ENCODE measurements at regions not wholly inside any gene's neighbourhood (a gene's known extent, or its start where the extent isn't known, plus 50 kb on each side); places are given as distances from the start of the nearest gene placed in this dataset.
"Not testable (repeated sequence)": the region's sequence is repeated elsewhere in the genome, so short reads cannot be mapped to it uniquely, and the experiment has no call there.

DNA sequence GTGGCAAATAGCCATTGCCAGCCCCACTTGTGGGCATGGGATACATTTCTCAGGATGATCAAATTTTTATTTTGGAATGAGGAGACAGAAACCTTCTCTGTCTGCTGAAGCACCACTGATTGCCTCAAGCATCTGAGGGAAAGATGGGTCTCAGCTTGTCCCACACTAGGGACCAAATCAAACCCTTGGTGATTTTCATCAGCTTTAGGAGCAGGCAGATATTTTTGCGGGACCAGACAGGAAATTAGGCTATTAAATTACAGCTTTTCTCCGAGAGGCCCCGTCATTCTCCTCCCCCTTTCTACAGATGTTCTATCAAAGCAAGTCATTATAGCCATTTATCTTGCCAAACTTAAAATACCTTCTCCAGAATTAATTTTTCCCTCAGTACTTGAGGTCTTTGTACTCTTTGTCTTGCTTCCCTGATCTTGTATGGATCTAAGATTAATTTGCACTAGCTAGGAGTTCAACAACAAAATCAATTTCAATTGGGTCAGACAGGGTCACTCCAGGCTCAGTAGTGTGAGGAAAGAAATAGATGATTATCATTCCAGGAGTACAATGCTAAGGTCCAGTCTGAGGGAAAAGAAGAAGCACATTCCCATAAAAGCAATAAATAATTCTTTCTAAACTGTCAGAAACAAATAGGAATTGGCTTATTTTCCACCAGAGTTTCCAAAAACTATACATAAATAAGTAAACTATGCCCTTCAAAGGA, 818.1 kb upstream of the SOX11 start:
- DNase-seq = no peak

DNA sequence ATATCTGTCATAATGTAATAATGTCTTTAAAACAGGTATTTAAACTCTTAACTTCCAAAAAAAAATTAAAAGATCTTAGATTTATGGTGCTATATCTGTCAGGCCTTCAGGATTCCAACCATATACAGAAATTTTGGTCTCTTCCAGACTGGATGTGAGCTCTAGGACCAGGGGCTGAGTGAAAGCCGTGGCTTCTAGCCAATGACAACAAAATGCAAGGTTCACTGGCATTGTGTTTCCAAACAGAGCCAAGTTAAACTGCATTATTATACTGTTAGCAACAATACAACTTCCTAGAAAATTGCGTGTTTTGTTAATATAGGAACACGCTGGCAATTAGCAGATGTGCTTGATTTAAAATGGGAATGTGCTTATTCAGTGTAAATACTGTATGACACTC, 809.8 kb upstream of the SOX11 start:
- peak; percentile 20 for DNase-seq

DNA sequence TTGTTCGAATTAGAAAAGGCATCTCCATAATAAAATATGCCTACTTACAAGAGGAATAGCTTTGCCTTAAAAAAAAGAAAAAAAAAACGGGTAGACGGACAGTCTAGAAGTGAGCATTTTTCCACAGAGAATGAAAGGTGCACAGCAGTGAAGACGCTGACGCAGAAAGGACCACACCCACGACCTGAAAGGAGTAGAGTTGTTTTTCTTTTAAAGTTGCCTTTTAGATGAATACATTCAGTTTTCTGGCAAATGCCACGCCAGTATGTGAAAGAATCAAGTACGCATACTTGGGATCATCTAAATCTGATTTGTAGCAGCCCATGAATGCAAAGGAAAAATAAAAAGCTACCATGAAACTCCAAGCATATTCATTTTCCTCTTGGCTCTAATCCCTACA, 809.2 kb upstream of the SOX11 start:
- no peak for DNase-seq

DNA sequence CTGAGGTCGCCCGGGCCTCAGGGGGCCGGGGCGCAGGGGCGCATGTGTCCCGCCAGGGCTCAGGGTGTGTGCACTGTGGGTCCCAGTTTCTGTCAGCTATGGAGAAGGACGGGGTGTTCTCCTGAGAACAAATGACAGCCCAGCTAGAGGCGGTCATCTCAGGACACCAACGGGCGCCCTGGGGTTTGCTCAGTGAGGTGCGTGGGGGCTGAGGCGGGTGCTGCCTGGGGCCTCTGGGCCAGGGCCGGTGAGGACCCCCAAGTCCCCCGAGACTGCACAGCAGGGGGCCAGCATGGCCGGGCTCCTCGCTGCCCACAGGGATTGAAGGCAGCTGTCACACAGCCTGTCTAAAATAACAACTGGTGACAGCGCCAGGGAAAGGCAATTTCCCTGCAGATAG, 808.8 kb upstream of the SOX11 start:
- no peak for DNase-seq

DNA sequence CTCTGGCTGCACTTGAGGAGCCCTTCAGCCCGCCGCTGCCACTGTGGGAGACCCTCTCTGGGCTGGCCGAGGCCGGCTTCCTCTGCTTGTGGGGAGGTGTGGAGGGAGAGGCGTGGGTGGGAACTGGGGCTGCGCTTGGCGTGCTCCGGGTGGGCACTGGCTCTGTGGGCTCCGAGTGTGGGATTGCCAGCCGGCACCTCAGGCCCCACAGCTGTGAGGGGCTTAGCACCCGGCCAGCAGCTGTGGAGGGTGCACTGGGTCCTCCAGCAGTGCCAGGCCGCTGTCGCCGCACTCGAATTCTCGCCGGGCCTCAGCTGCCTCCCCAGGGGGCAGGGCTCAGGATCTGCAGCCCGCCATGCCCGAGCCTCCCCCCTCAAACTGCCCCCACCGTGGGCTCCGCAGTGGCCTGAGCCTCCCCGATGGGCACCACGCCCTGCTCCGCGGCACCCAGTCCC, 808.0 kb upstream of the SOX11 start:
- no peak for DNase-seq

DNA sequence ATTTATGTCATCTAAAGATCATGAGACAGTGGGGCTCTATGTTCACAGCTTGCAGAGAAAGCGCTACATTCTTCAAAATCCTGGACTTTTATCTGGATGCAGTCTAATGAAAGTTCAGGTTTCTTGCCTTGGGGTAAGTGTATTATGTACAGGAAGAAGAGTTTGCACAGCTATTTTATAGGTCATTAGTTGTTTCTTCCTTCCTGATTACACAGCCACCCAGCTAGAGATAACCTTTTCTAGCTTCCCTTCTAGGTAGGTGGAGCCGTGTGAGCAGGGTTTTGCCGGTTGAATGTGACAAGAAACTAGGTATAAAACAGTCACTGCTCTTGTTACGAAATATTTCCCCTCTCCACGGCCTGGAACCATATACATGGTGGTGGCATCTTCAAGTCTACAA, 800.8 kb upstream of the SOX11 start:
- DNase-seq = no peak

DNA sequence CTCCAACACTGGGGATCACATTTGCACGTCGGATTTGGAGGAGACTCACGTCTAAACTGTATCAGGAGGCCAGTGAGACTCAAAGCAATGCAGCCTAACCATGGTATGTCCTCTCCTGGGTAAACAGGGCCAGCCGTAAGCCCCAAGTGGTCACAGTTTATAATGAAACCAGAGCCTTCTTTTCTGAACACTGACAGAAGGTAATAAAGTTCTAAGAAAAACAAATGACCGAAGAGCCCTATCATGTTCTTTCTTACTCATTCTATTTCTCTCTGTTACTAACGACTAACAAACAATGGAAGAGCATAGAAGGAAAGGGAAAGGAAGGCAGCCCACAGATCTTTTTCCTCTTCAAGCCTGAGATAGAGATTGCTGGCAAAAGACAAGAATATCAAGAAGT, 796.8 kb upstream of the SOX11 start:
- DNase-seq = no peak

DNA sequence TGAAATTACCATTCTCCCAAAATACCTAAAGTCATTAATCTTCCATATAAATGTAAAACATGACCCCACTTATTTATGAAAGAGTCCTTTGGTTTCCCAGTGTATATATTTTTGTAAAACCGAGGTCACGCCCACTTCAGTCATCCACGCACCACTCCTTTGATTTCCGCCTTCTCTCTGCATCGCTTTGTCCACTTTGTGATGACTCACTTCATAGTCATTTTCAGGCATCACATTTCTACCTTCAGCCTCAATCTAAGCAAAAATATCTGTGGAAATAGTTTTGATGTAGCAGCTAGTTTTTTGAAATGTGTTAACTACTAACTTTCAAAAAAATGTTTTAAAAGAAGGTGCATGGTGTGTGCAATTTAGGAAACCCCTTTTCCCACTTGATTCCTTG, 793.5 kb upstream of the SOX11 start:
- DNase-seq = no peak

DNA sequence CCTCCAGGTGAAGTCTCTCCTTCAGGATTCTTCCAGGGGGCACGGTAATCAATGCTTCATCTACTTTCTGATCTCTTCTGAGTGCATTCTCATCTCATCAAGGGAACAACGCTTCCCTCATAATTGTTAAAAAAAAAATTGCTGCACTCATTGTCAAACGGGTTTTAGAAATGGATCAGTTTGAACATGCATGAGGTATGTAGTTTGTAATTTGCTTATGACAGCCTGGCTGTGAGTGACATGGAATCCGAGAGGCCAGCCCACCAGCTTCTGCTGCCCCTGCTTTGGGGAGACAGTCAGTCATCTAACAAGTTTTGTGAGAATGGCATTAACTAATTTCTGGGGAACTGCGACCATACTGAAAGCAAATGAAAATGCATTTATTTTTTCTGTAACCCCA, 791.9 kb upstream of the SOX11 start:
- DNase-seq = no peak

DNA sequence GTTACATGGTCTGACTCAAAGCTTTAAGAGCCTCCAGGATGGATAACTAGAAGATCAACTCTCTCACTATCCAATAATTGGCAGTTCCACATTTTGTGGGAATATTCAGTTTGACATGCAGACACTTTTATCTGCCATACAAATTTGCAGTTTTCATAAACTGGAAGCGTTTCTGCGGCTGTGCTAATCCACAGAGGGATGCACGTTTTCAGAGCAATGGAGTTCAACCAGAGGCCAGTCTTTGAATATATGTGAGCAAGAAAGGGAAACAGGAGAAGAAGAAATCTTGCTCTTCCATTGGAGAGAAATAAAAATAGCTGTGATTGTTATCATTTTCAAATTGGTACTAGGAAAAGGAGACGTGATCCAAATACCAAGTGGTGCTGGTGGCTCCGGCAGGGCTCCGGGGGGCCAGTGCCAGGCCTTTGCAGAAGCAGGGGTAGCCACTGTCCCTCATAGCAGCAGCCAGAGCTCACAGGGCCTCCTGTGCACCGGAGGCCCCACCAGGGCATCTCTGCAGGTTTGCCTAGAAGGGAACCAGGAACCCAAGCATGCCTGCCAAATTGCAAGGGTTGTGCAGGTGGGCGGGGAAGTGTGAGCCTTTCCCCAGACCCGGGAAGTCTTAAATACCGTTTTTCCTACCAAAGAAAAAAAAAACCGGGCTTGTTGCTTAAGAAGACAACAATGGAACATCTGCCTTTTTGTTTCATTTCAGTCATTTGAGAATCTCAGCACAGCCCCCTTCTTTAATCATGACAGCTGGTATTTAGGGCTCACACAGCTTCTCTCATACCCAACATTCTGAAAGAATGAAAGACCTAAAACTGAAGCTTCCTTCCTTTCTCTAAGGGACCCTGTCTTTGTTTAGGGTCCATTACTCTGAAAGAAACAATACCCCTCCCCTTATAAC, 791.1 kb upstream of the SOX11 start:
- peak; percentile 35 for DNase-seq

DNA sequence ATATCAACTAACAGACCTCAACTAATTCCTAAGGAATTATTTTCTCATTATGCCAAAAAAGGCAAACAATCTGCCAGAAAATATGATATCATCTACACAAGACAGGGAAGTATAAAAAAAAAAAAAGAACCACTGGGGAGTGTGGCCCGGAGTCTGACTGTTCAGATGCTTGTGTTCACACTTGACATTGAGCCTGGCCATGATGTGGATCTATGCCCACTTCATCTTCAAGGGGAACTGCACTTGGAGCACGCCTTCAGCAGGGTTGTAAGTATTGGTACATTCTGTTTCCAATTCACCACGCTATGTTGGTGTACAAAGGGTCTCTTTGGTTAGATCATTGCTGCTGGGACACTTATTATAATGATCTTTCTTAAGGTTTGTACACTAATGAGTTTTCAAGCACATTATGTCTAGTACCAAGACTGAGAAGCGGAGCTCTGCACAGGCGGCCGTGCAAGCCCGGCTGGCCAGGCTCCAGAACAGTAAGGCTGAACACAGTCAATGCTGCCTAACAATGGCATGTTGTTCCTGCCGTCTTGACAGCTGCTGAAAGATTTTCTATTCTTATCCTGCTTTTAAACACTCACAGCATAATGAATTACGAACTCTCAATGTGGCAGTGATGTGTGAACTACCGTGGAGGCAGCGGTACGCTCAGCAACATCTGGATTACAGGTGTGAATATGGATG, 788.4 kb upstream of the SOX11 start:
- DNase-seq = peak; percentile 37

DNA sequence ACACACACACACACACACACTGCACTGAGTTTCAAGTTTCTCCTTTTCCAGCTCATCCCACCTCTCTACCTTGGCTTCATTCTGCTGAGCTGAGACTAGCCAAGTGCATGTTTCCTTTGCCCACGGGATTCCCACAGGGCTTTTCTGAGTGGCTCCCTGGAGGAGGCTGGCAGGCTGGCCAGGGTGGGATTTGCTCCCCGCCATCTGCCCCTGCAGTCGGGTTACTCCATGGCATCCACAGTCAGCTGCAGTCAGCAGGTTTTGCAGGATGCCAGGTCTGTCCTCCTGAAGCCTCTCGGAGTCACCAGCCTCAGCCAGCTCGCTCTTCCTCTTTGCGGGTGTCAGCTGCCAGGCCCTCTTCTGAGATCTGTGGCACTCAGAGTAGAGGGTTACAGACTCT, 783.7 kb upstream of the SOX11 start:
- no peak for DNase-seq

DNA sequence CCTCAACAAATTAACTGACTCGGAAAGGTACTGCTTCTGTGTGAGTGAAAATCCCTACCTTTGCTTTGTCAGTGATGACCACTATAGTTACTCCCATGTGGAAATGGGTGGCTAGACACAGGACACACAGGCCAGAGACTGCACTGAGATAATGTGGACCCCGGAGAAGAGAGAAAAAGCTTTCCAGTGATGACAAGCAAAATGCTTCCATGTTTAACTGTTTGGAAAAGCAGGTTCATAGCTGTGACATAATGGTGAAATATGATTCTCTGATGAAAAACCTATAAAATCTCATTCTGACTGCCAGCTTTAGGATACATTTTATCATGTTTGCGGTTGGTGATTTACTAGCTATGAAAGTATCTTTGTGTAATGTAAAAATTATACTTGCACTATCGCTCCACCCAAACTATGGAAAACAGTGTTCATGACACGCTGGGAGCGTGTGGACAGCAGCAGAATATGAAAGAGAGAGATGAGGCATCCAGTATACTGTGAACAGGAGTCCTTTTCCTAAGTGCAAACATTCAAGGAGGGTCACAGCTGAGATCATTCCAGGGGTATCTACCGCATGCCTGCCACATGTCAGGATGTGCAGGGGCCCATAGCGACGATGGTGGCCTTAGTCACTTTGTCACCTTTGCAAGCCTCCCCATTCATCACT, 782.7 kb upstream of the SOX11 start:
- DNase-seq = no peak

DNA sequence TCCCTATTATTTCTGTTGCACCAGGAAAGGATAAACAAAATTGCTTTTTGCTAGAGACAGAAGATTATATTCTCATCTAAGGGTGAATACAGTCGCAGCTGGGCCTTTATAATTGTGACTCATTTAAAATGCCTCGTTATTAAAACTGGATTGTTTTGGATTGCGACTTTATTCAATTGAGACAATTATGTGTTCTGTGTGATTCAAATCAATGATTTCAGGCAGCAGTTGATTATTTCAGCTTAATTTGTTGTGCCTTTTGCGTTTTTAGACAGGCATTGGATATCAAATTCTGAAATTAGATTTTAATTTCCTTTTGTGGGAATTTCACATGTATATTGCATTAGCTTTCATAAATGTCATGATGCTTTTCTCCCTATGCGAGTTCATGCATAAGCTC, 778.1 kb upstream of the SOX11 start:
- DNase-seq = no peak

DNA sequence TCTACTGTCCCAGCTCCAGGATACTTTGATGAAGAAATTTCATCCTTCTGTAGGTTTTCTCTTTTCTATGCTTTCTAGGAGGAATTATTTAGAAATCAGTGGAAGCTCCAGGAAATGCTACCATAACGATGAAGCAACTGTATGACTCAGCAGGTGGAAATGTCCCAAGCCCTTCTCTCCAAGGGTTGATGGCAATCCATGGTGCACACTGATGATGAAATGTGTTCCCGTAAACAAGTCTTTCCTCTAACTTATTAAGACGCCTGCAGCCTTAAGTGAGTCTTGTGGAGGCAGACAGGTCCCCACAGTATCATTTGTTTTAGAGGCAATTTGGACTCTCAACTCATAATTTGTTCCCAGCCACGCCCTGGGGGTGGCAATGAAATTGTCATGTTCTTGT, 777.6 kb upstream of the SOX11 start:
- DNase-seq = no peak

DNA sequence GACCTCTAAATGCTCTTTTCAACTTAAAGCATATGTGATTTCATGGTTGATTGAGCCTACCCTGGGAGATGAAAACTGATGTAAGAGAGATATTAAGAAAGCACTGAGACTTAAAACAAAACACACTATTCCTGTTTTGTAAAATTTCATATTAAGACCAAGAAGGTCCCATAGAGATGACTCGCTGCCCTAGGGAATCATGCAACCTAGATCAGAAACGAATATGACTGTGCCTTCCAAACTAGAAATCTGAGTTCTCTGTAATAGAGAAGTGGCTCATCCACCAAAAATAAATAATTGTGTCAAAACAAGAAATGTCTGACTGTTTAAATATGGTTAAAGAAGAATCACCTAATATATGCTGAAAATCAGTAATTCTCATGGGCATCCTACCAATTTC, 776.8 kb upstream of the SOX11 start:
- no peak for DNase-seq

DNA sequence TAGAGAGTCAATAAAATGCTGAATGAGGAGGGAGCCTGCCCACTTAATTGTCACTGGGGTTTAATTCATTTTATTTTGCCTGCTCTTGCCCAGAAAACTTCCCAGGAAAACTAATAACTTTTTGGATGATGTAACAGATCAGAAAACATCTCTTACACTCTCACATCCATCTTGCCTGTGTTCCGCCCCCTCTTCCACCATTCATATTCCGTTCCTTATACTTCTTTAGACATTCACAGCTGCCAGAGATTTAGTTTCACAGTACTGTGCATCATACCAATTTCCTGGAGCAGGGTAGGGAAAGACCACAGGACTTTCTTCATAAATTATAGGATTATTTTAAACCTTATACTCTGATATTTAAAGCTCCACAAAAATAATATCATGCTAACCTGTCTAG, 776.1 kb upstream of the SOX11 start:
- no peak for DNase-seq

DNA sequence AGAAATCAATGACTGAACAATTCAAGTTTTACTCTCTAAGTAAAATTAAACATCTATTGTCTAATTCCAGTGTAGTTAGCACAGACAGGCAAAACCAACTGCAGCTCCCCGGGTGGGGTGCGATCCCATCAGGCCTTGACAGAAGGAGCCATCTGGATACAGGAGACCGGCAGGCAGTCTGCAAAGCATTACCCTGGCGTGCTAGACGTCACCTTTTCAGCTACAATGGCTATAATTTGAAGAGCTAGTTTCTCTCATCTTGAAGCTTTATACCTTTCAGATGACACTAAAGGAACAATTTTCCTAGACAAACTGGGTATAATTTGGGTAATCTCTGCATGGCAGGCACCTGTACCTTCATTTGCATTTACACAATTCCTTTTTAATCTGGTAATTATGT, 761.5 kb upstream of the SOX11 start:
- no peak for DNase-seq

DNA sequence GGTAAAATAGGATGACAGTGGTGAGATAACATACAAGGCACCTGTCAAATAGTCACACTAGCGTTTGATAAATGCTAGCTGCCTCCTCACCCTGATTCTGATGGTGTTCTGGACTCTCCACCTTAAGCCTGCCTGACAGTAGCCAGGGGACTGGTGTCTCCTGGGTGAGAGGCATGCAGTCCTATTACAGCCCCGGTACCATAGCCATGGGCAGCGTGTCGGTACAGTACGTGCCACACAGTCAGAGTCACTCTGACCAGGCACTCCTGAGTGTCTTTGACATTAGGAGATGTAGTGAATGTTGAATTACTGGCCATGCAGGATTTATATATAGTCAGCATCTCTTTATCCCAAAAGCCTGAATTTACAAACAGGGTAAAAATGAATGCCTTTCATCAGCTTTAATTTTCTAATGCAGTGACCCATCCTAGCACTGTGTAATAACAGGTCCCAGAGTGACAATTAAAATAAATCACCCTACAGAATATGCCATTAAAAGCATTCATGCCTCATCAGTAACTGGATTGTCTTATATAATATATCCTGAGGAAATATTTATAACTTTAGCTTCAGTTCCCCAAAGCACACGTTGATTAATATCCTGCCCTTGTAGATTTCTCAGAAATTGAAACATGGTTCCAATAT, 760.3 kb upstream of the SOX11 start:
- DNase-seq = no peak

DNA sequence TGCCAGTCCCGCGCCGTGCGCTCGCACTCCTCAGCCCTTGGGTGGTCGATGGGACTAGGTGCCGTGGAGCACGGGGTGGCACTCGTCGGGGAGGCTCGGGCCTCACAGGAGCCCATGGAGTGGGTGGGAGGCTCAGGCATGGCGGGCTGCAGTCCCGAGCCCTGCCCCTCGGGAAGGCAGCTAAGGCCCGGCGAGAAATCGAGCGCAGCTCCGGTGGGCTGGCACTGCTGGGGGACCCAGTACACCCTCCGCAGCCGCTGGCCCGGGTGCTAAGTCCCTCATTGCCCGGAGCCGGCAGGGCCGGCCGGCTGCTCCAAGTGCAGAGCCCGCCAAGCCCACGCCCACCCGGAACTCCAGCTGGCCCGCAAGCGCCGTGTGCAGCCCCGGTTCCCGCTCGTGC, 756.9 kb upstream of the SOX11 start:
- not testable (repeated sequence) for DNase-seq

DNA sequence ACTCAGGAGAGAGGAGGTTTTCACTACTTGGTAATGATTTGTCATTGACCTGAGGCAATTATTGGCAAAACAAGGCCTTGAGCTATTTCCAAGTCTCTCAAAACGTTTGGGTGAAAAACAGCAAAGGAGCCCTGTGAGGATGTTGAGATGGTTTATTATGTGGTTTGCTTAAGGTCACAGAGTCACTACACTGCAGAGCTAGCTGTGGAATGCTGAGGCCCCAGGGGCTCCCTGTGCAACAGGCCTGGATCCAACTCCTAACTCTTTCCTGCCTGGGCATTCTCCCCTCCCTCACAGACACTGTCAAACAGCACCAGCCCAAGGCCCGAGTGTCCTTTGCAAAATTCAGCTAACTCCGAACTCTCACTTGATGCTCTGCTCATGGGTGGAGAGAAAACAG, 754.6 kb upstream of the SOX11 start:
- peak; percentile 39 for DNase-seq

DNA sequence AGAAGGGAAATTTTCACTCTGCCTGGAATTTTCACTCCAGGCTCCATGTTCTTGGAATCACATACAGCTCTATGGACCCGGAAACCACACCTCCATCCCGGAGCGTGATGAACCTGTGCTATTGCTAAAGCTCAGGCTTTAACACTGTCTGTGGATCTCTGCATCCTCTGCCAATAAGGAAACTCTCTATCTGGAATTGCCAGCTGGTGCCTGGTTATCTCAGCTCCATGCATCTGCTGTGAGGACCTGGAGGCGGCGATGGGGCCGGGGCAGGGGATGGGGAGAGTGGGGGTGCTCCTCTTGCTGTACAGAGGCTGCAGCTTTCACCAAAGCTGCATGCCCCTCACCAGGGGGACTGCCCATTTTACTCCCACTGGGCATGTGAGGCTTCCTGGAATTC, 754.0 kb upstream of the SOX11 start:
- DNase-seq = peak; percentile 18

DNA sequence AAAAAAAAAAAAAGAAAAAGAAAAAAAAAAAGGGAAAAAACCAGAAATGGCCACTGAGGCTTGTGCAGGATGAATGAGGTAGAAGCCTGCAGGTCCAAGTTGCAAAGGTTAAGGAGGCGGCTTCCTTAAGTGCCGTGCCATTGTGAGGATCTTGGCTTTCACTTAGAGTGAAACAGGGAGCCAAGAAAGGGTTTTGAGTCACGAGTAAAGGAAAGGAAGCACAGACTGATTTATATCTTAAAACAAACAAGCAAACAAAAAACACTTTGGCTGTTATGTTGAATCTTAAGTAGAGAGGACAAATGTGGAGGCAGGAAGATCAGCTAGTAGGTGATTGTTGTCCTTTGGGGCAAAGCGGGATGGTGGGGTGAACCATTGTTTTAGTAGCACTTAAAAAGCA, 749.7 kb upstream of the SOX11 start:
- no peak for DNase-seq

Measured in right hindlimb (tissue), 1 donor.